Testis (tissue), 2 donors: ENCODE measurements at regions not wholly inside any gene's neighbourhood (a gene's known extent, or its start where the extent isn't known, plus 50 kb on each side); places are given as distances from the start of the nearest gene placed in this dataset.

Source experiments
- DNase-seq: peaks from one replicate; pipeline ENCODE4 v3.0.0-alpha.2; 2019
- H3K27ac ChIP-seq, 2 donors: fragments of 200-600 bp; sonication (generic); one replicate each; pipeline ENCODE4 v1.5.1; 2019
- H3K27me3 ChIP-seq: fragments of 200-600 bp; sonication (generic); one replicate; pipeline ENCODE4 v1.5.1; 2019
- H3K36me3 ChIP-seq: fragments of 200-600 bp; sonication (generic); one replicate; pipeline ENCODE4 v1.5.1; 2017; ENCODE audit warnings: low read depth; ENCODE audit errors: missing control alignments
- H3K4me1 ChIP-seq: fragments of 200-600 bp; sonication (generic); one replicate; pipeline ENCODE4 v1.5.1; 2019
- H3K4me3 ChIP-seq, 2 donors: fragments of 200-600 bp; sonication (generic); one replicate each; pipeline ENCODE4 v1.5.1; 2017 to 2019
- H3K9me3 ChIP-seq: fragments of 200-600 bp; sonication (generic); one replicate; pipeline ENCODE4 v1.5.1; 2017
- POLR2A ChIP-seq: fragments of 450-650 bp; IDR thresholded peaks from one replicate; pipeline ENCODE4 v1.6.1; 2017; ENCODE audit warnings: antibody characterized with exemption, mild to moderate bottlenecking, moderate library complexity
- WGBS, 2 donors: methylation state at CpG; one replicate each; pipeline ENCODE4 v1.1.5; 2018; 5-methylcytosine and 5-hydroxymethylcytosine counted together
- intact Hi-C: fragments of 100-400 bp; cut with DNase I; formaldehyde crosslinking; loops from one replicate; pipeline ENCODE4 v1.15.1; 2023; ENCODE audit warnings: low total_unique reads
- TF ChIP-seq, protein P1 (sequence below), 3 experiments: fragments of 450-650 bp in 2 of 3; fragments of 200-600 bp in 1 of 3; sonication (generic) in 1 of 3; IDR thresholded peaks; one replicate each; pipeline ENCODE4 v1.5.1; 2016 to 2019; ENCODE audit warnings: antibody characterized with exemption in 3 of 3, mild to moderate bottlenecking in 2 of 3, moderate library complexity in 1 of 3

GRCh38 chr4:186900984-186901383, 177.3 kb upstream of the FAT1 start:
- WGBS, 2 donors: 81 to 94% methylated on average over 3 of the region's 3 CpGs
- Histone ChIP-seq H3K27ac (no peak overlapping the region), H3K9me3 (no peaks in the 10 kb centered on the region), H3K4me1 (no peaks in the 10 kb centered on the region), H3K36me3 (no peaks in the 10 kb centered on the region), H3K27me3 (no peaks in the 10 kb centered on the region), H3K4me3 (no peak overlapping the region)
- TF ChIP-seq, protein P1, sequence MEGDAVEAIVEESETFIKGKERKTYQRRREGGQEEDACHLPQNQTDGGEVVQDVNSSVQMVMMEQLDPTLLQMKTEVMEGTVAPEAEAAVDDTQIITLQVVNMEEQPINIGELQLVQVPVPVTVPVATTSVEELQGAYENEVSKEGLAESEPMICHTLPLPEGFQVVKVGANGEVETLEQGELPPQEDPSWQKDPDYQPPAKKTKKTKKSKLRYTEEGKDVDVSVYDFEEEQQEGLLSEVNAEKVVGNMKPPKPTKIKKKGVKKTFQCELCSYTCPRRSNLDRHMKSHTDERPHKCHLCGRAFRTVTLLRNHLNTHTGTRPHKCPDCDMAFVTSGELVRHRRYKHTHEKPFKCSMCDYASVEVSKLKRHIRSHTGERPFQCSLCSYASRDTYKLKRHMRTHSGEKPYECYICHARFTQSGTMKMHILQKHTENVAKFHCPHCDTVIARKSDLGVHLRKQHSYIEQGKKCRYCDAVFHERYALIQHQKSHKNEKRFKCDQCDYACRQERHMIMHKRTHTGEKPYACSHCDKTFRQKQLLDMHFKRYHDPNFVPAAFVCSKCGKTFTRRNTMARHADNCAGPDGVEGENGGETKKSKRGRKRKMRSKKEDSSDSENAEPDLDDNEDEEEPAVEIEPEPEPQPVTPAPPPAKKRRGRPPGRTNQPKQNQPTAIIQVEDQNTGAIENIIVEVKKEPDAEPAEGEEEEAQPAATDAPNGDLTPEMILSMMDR (IDR thresholded peaks at IDR 0.05): no peak
- no peak for TF ChIP-seq POLR2A
- DNase-seq: no peak
- intact Hi-C loops: no loop called here

DNA sequence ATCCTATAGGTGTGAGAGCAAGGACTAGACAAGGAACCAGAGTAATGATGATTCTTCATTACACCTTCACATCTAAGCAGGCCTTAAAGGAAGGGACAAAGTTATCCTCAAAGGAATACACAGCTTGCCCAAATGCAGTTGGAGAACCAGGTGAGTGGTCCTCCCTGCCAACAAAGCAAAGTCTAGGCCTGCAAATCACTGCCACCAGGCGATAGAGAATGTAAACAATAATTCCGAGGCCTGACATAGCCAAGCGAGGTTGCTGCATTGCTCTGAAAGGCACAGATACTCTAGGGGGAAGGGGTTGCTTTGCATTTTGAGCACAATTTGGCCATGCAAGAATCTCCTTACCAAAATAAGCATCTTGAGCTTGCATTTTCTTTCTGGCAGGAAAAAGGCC, 178.2 kb upstream of the FAT1 start:
- no peaks in the 10 kb centered on the region for H3K36me3 ChIP-seq
- intact Hi-C loops: no loop called here
- no peak overlapping the region for H3K4me3 ChIP-seq
- no peak for TF ChIP-seq POLR2A
- TF ChIP-seq, protein P1 (IDR thresholded peaks at IDR 0.05): no peak
- no peak for DNase-seq
- no peaks in the 10 kb centered on the region for H3K9me3 ChIP-seq
- no peaks in the 10 kb centered on the region for H3K27me3 ChIP-seq
- 86 to 94% methylated on average over 3 of the region's 3 CpGs for WGBS, 2 donors
- no peak overlapping the region for H3K27ac ChIP-seq
- no peaks in the 10 kb centered on the region for H3K4me1 ChIP-seq

DNA sequence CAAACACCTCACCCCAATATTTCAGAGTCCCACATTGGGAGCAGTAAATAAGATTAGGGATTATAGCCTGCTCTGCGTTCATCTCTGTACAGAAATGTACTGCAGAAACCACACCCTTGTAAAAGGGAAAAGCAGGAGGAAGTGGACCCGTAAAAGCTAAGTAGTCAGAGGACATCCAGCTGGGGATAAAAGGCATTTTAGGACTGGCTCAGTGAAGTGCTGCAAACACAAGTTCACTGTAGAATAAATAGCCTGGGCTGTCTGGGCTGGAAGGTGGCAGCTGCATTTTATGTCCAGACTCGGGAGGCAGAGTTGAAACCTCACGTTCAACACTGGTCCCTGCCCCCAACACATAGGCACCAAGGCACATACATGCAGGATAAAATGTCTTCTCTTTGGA, 178.7 kb upstream of the FAT1 start:
- H3K27me3 ChIP-seq: no peaks in the 10 kb centered on the region
- DNase-seq: no peak
- TF ChIP-seq, protein P1 (IDR thresholded peaks at IDR 0.05): no peak
- TF ChIP-seq POLR2A: no peak
- H3K4me3 ChIP-seq: no peak overlapping the region
- 66 to 77% methylated on average over 4 of the region's 4 CpGs for WGBS, 2 donors
- intact Hi-C loops: no loop called here
- H3K4me1 ChIP-seq: no peaks in the 10 kb centered on the region
- no peaks in the 10 kb centered on the region for H3K36me3 ChIP-seq
- no peaks in the 10 kb centered on the region for H3K9me3 ChIP-seq
- no peak overlapping the region for H3K27ac ChIP-seq

DNA sequence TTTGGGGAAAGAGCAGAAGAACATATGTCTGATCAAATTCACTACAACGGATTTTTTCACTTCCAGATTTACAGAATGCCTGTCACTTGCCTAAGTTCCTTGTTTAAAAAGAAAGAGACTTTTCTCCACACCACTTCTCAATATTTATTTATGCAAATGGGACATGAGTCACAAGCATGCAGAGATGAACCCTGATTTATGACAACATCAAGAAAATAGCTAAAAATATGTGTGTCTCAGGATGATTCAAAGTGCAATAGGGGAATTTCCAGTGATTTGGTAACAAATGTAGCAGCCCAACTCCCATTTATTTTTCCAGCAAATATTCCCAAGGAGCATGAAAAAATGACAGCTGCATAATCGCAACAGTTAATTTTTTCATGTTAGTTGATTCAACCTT, 180.4 kb upstream of the FAT1 start:
- WGBS, 2 donors: 80 to 83% methylated on average over 2 of the region's 2 CpGs
- Histone ChIP-seq H3K36me3 (no peaks in the 10 kb centered on the region), H3K4me1 (no peaks in the 10 kb centered on the region), H3K4me3 (no peak overlapping the region), H3K27ac (no peak overlapping the region), H3K9me3 (no peaks in the 10 kb centered on the region), H3K27me3 (no peaks in the 10 kb centered on the region)
- intact Hi-C loops: no loop called here
- no peak for DNase-seq
- TF ChIP-seq POLR2A: no peak
- TF ChIP-seq, protein P1 (IDR thresholded peaks at IDR 0.05): no peak

- TF ChIP-seq, protein P1 (IDR thresholded peaks at IDR 0.05): no peak
- TF ChIP-seq POLR2A: no peak
- Histone ChIP-seq H3K9me3 (no peaks in the 10 kb centered on the region), H3K36me3 (no peaks in the 10 kb centered on the region), H3K4me1 (no peaks in the 10 kb centered on the region), H3K4me3 (no peak overlapping the region), H3K27me3 (no peaks in the 10 kb centered on the region), H3K27ac (no peak overlapping the region)
- intact Hi-C loops: no loop called here
- no peak for DNase-seq
- 92 to 95% methylated on average over 12 of the region's 12 CpGs for WGBS, 2 donors
These were observed 183.1 kb upstream of the FAT1 start for GRCh38 chr4:186906722-186907121.
